SU-DHL-6 (cell line): ENCODE measurements at regions not wholly inside any gene's neighbourhood (a gene's known extent, or its start where the extent isn't known, plus 50 kb on each side); places are given as distances from the start of the nearest gene placed in this dataset.

Source experiments
- EZH2phosphoT487 ChIP-seq: fragments of 200-600 bp; sonication (generic), shearing (Covaris generic); conservative IDR thresholded peaks from 2 replicates; pipeline ENCODE4 v1.6.1; 2018; ENCODE audit warnings: mild to moderate bottlenecking, antibody characterized with exemption, low read length, moderate library complexity, mixed read lengths
- TF ChIP-seq, protein P1 (sequence below): fragments of 200-600 bp; sonication (generic); IDR thresholded peaks from one replicate; pipeline ENCODE4 v1.5.1; 2017; ENCODE audit warnings: antibody characterized with exemption, mild to moderate bottlenecking, low read length, moderate library complexity; ENCODE audit not compliant: insufficient read depth, poor library complexity, severe bottlenecking

DNA sequence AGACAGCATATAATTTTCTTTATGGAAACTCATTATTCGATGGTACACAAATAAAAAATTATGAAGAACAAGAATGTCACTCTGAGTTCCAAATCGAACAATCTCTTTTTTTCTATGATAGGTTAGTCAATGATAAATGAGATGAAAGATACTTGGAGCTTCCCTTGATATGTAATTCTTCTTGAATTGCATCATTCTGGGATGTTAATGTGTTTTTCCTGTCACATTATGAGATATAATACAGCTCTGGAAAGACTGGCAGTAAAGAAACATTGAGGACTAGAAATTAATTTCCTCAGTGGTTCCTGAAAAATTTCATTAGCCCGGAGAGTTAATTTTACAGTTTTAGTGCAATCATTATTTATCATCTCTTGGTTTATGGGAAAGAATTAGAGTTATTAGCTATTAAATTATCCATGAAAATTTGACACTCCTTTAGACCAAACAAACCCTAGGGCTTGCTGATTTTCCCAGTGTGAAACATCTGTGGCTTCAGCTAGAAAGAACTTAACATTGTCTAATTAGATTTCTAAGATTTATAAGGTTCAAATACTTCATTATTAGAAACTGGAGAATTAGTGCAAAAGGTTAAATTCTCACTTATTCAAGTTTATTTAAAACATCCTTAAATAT, 1546.6 kb upstream of the TENM3 start:
- TF ChIP-seq, protein P1, sequence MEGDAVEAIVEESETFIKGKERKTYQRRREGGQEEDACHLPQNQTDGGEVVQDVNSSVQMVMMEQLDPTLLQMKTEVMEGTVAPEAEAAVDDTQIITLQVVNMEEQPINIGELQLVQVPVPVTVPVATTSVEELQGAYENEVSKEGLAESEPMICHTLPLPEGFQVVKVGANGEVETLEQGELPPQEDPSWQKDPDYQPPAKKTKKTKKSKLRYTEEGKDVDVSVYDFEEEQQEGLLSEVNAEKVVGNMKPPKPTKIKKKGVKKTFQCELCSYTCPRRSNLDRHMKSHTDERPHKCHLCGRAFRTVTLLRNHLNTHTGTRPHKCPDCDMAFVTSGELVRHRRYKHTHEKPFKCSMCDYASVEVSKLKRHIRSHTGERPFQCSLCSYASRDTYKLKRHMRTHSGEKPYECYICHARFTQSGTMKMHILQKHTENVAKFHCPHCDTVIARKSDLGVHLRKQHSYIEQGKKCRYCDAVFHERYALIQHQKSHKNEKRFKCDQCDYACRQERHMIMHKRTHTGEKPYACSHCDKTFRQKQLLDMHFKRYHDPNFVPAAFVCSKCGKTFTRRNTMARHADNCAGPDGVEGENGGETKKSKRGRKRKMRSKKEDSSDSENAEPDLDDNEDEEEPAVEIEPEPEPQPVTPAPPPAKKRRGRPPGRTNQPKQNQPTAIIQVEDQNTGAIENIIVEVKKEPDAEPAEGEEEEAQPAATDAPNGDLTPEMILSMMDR: no peak
- no peak for TF ChIP-seq EZH2phosphoT487
